HEK293T (cell line): ENCODE measurements at regions not wholly inside any gene's neighbourhood (a gene's known extent, or its start where the extent isn't known, plus 50 kb on each side); places are given as distances from the start of the nearest gene placed in this dataset.

Source experiments
- CTCF ChIA-PET: fragments of 350-600 bp; formaldehyde crosslinking; extraction: SDS; loops from one replicate; lab custom pipeline; 2021; ENCODE audit warnings: antibody characterized with exemption, inconsistent platforms; lab: Yijun Ruan, JAX
- POLR2A ChIA-PET: fragments of 350-600 bp; formaldehyde crosslinking; extraction: SDS; loops from one replicate; lab custom pipeline; 2020; ENCODE audit warnings: antibody characterized with exemption, inconsistent platforms; lab: Yijun Ruan, JAX
- DNase-seq: peaks from one replicate; pipeline ENCODE4 v3.0.0; 2012; ENCODE audit warnings: mixed read lengths; ENCODE audit errors: extremely low spot score
- ARNT ChIP-seq: fragments of 450-650 bp; IDR thresholded peaks from 2 replicates; pipeline ENCODE4 v1.6.1; 2017; ENCODE audit warnings: mild to moderate bottlenecking
- BHLHE40 ChIP-seq: fragments of 450-650 bp; IDR thresholded peaks from 2 replicates; pipeline ENCODE4 v1.6.1; 2016; ENCODE audit warnings: mild to moderate bottlenecking, moderate library complexity, borderline replicate concordance
- CTBP1 ChIP-seq: fragments of 450-650 bp; IDR thresholded peaks from 2 replicates; pipeline ENCODE4 v1.6.1; 2016; ENCODE audit warnings: borderline replicate concordance
- ELF4 ChIP-seq: fragments of 450-650 bp; IDR thresholded peaks from 2 replicates; pipeline ENCODE4 v1.6.1; 2017; ENCODE audit warnings: antibody characterized with exemption
- FOXA1 ChIP-seq: fragments of 450-650 bp; IDR thresholded peaks from 2 replicates; pipeline ENCODE4 v1.6.1; 2016; ENCODE audit warnings: mild to moderate bottlenecking
- FOXK2 ChIP-seq: fragments of 450-650 bp; IDR thresholded peaks from 2 replicates; pipeline ENCODE4 v1.6.1; 2016; ENCODE audit warnings: mild to moderate bottlenecking
- FOXM1 ChIP-seq: fragments of 450-650 bp; IDR thresholded peaks from 2 replicates; pipeline ENCODE4 v1.6.1; 2017; ENCODE audit warnings: mild to moderate bottlenecking, borderline replicate concordance
- HDGF ChIP-seq: fragments of 450-650 bp; IDR thresholded peaks from 2 replicates; pipeline ENCODE4 v1.6.1; 2017; ENCODE audit warnings: antibody characterized with exemption, borderline replicate concordance
- L3MBTL2 ChIP-seq: fragments of 450-650 bp; conservative IDR thresholded peaks from 2 replicates; pipeline ENCODE4 v1.6.1; 2016; ENCODE audit warnings: mild to moderate bottlenecking
- LEF1 ChIP-seq: fragments of 450-650 bp; IDR thresholded peaks from 2 replicates; pipeline ENCODE4 v1.6.1; 2017; ENCODE audit warnings: mild to moderate bottlenecking, borderline replicate concordance
- NFRKB ChIP-seq: fragments of 450-650 bp; IDR thresholded peaks from 2 replicates; pipeline ENCODE4 v1.6.1; 2016; ENCODE audit warnings: mild to moderate bottlenecking, moderate library complexity
- PKNOX1 ChIP-seq: fragments of 450-650 bp; IDR thresholded peaks from 2 replicates; pipeline ENCODE4 v1.6.1; 2016
- SP1 ChIP-seq: fragments of 450-650 bp; IDR thresholded peaks from 2 replicates; pipeline ENCODE4 v1.6.1; 2017
- SUZ12 ChIP-seq: fragments of 450-650 bp; IDR thresholded peaks from 2 replicates; pipeline ENCODE4 v1.6.1; 2016; ENCODE audit warnings: mild to moderate bottlenecking
- TARDBP ChIP-seq: fragments of 450-650 bp; IDR thresholded peaks from 2 replicates; pipeline ENCODE4 v1.6.1; 2016
- ZNF384 ChIP-seq: fragments of 450-650 bp; IDR thresholded peaks from 2 replicates; pipeline ENCODE4 v1.6.1; 2016

- no peak for DNase-seq
- TF ChIP-seq TARDBP = no peak
- TF ChIP-seq ARNT = no peak
- TF ChIP-seq BHLHE40 = no peak
- TF ChIP-seq L3MBTL2 = no peak
- no peak for TF ChIP-seq SUZ12
- no peak for TF ChIP-seq FOXK2
- no peak for TF ChIP-seq NFRKB
- TF ChIP-seq CTBP1 = no peak
- TF ChIP-seq SP1 = no peak
- TF ChIP-seq ELF4 = no peak
- no peak for TF ChIP-seq ZNF384
- no peak for TF ChIP-seq LEF1
- ChIA-PET POLR2A (no interaction called here), CTCF (no interaction called here)
Observed at GRCh38 chr18:55768255-55768654, 180.3 kb upstream of the TCF4 start.

- TF ChIP-seq ARNT (no peak), NFRKB (no peak), TARDBP (no peak), BHLHE40 (no peak), FOXA1 (no peak), SP1 (no peak)
- POLR2A ChIA-PET = no interaction called here
- CTCF ChIA-PET = no interaction called here
- no peak for DNase-seq
Observed at GRCh38 chr18:55764386-55764785, 176.4 kb upstream of the TCF4 start.

- no peak for DNase-seq
- ChIA-PET CTCF (no interaction called here), POLR2A (no interaction called here)
- TF ChIP-seq ZNF384 (no peak), FOXK2 (no peak), FOXA1 (no peak), HDGF (no peak)
Observed at GRCh38 chr18:55763805-55764204, 175.8 kb upstream of the TCF4 start.

- TF ChIP-seq ZNF384 = no peak
- no peak for TF ChIP-seq TARDBP
- no peak for TF ChIP-seq ELF4
- TF ChIP-seq CTBP1 = no peak
- no peak for TF ChIP-seq HDGF
- no peak for TF ChIP-seq FOXK2
- TF ChIP-seq BHLHE40 = no peak
- no peak for TF ChIP-seq NFRKB
- TF ChIP-seq LEF1 = no peak
- no peak for TF ChIP-seq SP1
- TF ChIP-seq PKNOX1 = no peak
- TF ChIP-seq SUZ12 = no peak
- TF ChIP-seq ARNT = no peak
- TF ChIP-seq L3MBTL2 = no peak
- no peak for TF ChIP-seq FOXM1
- POLR2A ChIA-PET = no interaction called here
- CTCF ChIA-PET = no interaction called here
- DNase-seq = no peak
Observed at GRCh38 chr18:55763298-55763697, 175.3 kb upstream of the TCF4 start.

GRCh38 chr18:55762424-55762823 lies 174.4 kb upstream of the TCF4 start:
- ChIA-PET CTCF (no interaction called here), POLR2A (no interaction called here)
- TF ChIP-seq L3MBTL2 = no peak
- TF ChIP-seq HDGF = no peak
- no peak for TF ChIP-seq ARNT
- no peak for TF ChIP-seq SUZ12
- TF ChIP-seq FOXM1 = no peak
- no peak for TF ChIP-seq SP1
- no peak for TF ChIP-seq CTBP1
- TF ChIP-seq PKNOX1 = no peak
- no peak for TF ChIP-seq ZNF384
- TF ChIP-seq FOXA1 = no peak
- DNase-seq = no peak

- ChIA-PET POLR2A (interaction anchor here (0.6 kb wide), 1 partner anchor 282 kb away, joined by 3 read pairs; no protein-coding TSS in a partner anchor), CTCF (no interaction called here)
- no peak for DNase-seq
- no peak for TF ChIP-seq FOXK2
Observed at GRCh38 chr18:55753643-55754263, 165.8 kb upstream of the TCF4 start.

GRCh38 chr18:55751476-55751875 lies 163.5 kb upstream of the TCF4 start:
- ChIA-PET CTCF (no interaction called here), POLR2A (no interaction called here)
- DNase-seq = no peak
- no peak for TF ChIP-seq ZNF384
- TF ChIP-seq TARDBP = no peak
- no peak for TF ChIP-seq FOXA1
- no peak for TF ChIP-seq SUZ12
- no peak for TF ChIP-seq LEF1
- TF ChIP-seq FOXM1 = no peak
- TF ChIP-seq CTBP1 = no peak
- TF ChIP-seq FOXK2 = no peak
- no peak for TF ChIP-seq NFRKB
- TF ChIP-seq PKNOX1 = no peak
- TF ChIP-seq HDGF = no peak
- no peak for TF ChIP-seq ARNT
- no peak for TF ChIP-seq BHLHE40
- TF ChIP-seq SP1 = no peak
- no peak for TF ChIP-seq L3MBTL2
- no peak for TF ChIP-seq ELF4
